ENCODE measurements at regions not wholly inside any gene's neighbourhood (a gene's known extent, or its start where the extent isn't known, plus 50 kb on each side); places are given as distances from the start of the nearest gene placed in this dataset.

GRCh38 chrX:148422526-148422925 is 77.9 kb upstream of the AFF2 start:
- ATAC-seq (ENCODE audit: low FRiP score) (no peak), DNase-seq (ENCODE audit: low spot score) (no peak)
- no peak for TF ChIP-seq CTCF (IDR thresholded peaks at IDR 0.05)

- DNase-seq (ENCODE audit: low spot score): no peak
- TF ChIP-seq CTCF (IDR thresholded peaks at IDR 0.05): no peak
- no peak for ATAC-seq (ENCODE audit: low FRiP score)
Measured at GRCh38 chrX:148424570-148424969, 75.8 kb upstream of the AFF2 start.

GRCh38 chrX:148426467-148426866 is 74.0 kb upstream of the AFF2 start:
- ATAC-seq (ENCODE audit: low FRiP score) (no peak), DNase-seq (ENCODE audit: low spot score) (no peak)
- no peak for TF ChIP-seq CTCF (IDR thresholded peaks at IDR 0.05)

GRCh38 chrX:148441387-148441786 is 59.0 kb upstream of the AFF2 start:
- DNase-seq (ENCODE audit: low spot score): no peak
- no peak for ATAC-seq (ENCODE audit: low FRiP score)

GRCh38 chrX:148443216-148443615 is 57.2 kb upstream of the AFF2 start:
- no peak for ATAC-seq (ENCODE audit: low FRiP score)
- no peak for TF ChIP-seq CTCF (IDR thresholded peaks at IDR 0.05)
- no peak for DNase-seq (ENCODE audit: low spot score)

More at GRCh38 chrX:148441387-148441786, 59.0 kb upstream of the AFF2 start:
- no peak for TF ChIP-seq CTCF (IDR thresholded peaks at IDR 0.05)

- DNase-seq (ENCODE audit: low spot score) (no peak), ATAC-seq (ENCODE audit: low FRiP score) (no peak)
Measured at GRCh38 chrX:148448686-148449085, 51.7 kb upstream of the AFF2 start.

More at GRCh38 chrX:148448686-148449085, 51.7 kb upstream of the AFF2 start:
- no peak for TF ChIP-seq CTCF (IDR thresholded peaks at IDR 0.05)

All from omental fat pad (tissue), 3 donors.